Lower lobe of right lung (tissue), 2 donors: ENCODE measurements at regions not wholly inside any gene's neighbourhood (a gene's known extent, or its start where the extent isn't known, plus 50 kb on each side); places are given as distances from the start of the nearest gene placed in this dataset.

Experiments used
- ATAC-seq, 2 donors: fragments of 200-7000 bp; cut with Tn5 transposase; one replicate each; pipeline ENCODE4 v1.9.1; 2020 to 2022; ENCODE audit warnings: mild to moderate bottlenecking in 2 of 2, moderate library complexity in 2 of 2
- DNase-seq: peaks from one replicate; pipeline ENCODE4 v3.0.0-alpha.2; 2020
- H3K27ac ChIP-seq: fragments of 200-600 bp; one replicate; pipeline ENCODE4 v1.8.0; 2022
- H3K27me3 ChIP-seq: fragments of 200-600 bp; one replicate; pipeline ENCODE4 v1.8.0; 2022; ENCODE audit warnings: low read depth
- H3K36me3 ChIP-seq: fragments of 200-600 bp; one replicate; pipeline ENCODE4 v1.8.0; 2022; ENCODE audit warnings: mild to moderate bottlenecking
- H3K4me1 ChIP-seq: fragments of 200-600 bp; one replicate; pipeline ENCODE4 v1.8.0; 2022
- H3K4me3 ChIP-seq: fragments of 200-600 bp; one replicate; pipeline ENCODE4 v1.8.0; 2022; ENCODE audit warnings: mild to moderate bottlenecking
- H3K9me3 ChIP-seq: fragments of 200-600 bp; one replicate; pipeline ENCODE4 v1.8.0; 2022
- intact Hi-C: fragments of 100-400 bp; cut with DNase I; formaldehyde crosslinking; loops from one replicate; pipeline ENCODE4 v1.11.0; 2022
- TF ChIP-seq, protein P1 (sequence below): fragments of 200-600 bp; IDR thresholded peaks from one replicate; pipeline ENCODE4 v1.8.0; 2022; ENCODE audit warnings: antibody characterized with exemption, mild to moderate bottlenecking
- donor health status: DM: no; HTN: yes; CAD: no; lungs with severe emphysema.

DNA sequence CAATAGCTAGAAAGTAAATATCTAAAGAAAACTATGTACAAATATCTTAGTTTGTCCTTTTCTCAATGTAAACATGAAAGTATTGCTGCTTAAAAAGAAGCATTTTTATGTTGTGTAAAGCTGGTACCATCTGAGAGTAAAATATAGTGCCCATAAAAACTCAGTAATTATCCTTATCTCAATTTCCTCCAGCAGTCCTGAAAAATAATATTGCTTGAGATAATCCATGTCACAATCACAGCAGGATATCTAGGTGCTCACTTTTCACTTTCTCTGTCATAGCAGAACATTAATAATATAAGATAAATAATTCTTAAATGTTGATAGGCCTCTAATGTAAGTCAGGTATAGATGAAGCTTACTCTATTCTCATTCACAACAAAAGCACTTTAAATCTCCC, 285.5 kb downstream of the ZBBX start:
- Histone ChIP-seq H3K4me3 (no peak overlapping the region), H3K36me3 (no peaks in the 10 kb centered on the region), H3K27ac (no peak overlapping the region), H3K9me3 (no peaks in the 10 kb centered on the region), H3K27me3 (no peaks in the 10 kb centered on the region), H3K4me1 (no peaks in the 10 kb centered on the region)
- ATAC-seq: no peak
- TF ChIP-seq, protein P1, sequence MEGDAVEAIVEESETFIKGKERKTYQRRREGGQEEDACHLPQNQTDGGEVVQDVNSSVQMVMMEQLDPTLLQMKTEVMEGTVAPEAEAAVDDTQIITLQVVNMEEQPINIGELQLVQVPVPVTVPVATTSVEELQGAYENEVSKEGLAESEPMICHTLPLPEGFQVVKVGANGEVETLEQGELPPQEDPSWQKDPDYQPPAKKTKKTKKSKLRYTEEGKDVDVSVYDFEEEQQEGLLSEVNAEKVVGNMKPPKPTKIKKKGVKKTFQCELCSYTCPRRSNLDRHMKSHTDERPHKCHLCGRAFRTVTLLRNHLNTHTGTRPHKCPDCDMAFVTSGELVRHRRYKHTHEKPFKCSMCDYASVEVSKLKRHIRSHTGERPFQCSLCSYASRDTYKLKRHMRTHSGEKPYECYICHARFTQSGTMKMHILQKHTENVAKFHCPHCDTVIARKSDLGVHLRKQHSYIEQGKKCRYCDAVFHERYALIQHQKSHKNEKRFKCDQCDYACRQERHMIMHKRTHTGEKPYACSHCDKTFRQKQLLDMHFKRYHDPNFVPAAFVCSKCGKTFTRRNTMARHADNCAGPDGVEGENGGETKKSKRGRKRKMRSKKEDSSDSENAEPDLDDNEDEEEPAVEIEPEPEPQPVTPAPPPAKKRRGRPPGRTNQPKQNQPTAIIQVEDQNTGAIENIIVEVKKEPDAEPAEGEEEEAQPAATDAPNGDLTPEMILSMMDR: no peak
- no peak for DNase-seq
- intact Hi-C loops: no loop called here

DNA sequence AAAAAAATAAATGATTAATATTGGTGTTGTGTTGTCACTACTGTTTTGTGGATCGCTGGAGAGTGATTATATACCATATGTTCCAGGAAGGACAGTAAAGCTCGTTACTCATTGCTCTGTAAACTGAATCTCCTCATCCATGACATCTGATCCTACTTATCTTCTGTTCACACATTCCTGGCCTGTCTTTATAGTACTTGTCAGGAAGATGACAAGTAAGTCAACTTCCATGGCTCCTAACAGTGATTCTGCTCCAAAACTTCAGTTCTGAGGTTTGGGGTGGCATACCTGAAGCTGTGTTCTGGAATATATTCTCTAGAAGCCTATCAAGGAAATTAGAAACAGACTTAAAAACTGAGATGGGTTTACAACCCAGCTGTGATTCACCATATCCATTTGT, 288.9 kb downstream of the ZBBX start:
- TF ChIP-seq, protein P1: no peak
- DNase-seq (no peak), ATAC-seq (no peak)
- H3K4me3 ChIP-seq: no peak overlapping the region
- no peaks in the 10 kb centered on the region for H3K27me3 ChIP-seq
- no peaks in the 10 kb centered on the region for H3K4me1 ChIP-seq
- H3K27ac ChIP-seq: no peak overlapping the region
- no peaks in the 10 kb centered on the region for H3K9me3 ChIP-seq
- H3K36me3 ChIP-seq: no peaks in the 10 kb centered on the region
- intact Hi-C loops: no loop called here

DNA sequence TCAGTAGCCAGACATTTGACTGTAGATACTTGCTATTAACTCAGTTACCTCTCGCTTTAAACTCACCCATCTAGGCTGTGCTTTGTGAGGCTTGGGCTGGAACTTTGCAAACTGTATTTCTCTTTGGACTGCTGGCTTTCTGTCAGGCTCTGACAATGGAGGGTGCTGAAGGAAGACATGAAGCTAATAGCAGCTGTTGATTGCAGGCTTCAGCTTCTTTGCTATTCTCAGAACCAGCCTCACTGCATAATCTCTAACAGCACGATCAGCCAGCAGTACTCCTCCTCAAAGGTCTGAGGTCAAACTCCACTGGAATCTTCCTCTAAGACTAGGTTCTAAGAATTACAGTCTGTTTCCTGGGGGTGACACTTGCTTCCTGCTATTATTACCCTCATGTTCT, 295.6 kb downstream of the ZBBX start:
- TF ChIP-seq, protein P1: no peak
- DNase-seq (no peak), ATAC-seq (no peak)
- Histone ChIP-seq H3K9me3 (no peaks in the 10 kb centered on the region), H3K4me1 (no peaks in the 10 kb centered on the region), H3K36me3 (no peaks in the 10 kb centered on the region), H3K4me3 (no peak overlapping the region), H3K27ac (no peak overlapping the region), H3K27me3 (no peaks in the 10 kb centered on the region)
- intact Hi-C loops: no loop called here

DNA sequence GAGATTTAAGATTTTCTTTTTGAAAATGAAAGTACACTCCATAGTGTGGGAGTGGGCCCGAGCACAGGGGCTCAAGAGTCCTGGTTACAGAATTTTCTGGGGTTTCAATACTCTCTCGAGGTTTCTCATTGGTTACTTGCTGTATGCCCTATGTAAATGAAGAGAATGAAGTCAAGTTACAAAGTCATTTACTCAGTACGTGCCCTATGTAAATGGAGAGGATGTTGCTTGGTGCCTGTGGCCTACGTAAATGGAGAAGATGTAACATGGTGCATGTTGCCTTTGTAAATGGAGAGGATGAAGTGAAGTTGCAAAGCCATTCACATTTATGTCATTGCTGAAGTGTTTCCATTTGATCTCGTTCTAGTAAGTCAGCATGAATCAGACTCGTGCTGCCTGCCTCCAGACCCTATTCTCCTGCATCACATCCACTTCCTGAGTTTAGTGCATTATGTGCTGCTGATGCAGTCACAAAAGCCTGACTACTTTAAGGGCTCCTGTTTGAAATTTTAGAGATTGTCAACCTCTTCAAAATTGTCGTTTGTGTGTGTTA, 302.0 kb downstream of the ZBBX start:
- TF ChIP-seq, protein P1: no peak
- Histone ChIP-seq H3K36me3 (no peaks in the 10 kb centered on the region), H3K4me1 (no peaks in the 10 kb centered on the region), H3K4me3 (no peak overlapping the region), H3K27me3 (no peaks in the 10 kb centered on the region), H3K27ac (no peak overlapping the region), H3K9me3 (no peaks in the 10 kb centered on the region)
- ATAC-seq: no peak
- intact Hi-C loops: no loop called here
- DNase-seq: no peak

DNA sequence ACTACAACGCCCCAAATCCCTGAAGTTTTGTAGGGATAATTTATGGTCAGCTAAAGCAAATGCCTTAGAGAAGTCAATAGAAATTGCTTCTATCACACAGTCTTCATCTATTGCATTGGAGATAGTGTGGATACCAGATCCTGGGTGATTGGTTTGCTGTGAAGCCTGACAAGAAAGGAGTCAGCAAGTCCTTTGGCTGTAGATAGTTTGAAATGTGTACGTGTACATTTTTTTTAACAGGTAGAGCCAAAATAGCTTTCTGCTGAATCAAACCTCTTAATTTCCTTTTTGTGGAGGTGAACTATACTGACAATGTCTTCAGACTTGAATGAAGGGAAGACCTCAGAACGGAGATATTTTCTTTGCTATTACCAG, 312.3 kb downstream of the ZBBX start:
- H3K27ac ChIP-seq: no peak overlapping the region
- TF ChIP-seq, protein P1: no peak
- H3K4me1 ChIP-seq: no peaks in the 10 kb centered on the region
- no peaks in the 10 kb centered on the region for H3K27me3 ChIP-seq
- H3K4me3 ChIP-seq: no peak overlapping the region
- intact Hi-C loops: no loop called here
- H3K36me3 ChIP-seq: no peaks in the 10 kb centered on the region
- no peaks in the 10 kb centered on the region for H3K9me3 ChIP-seq
- ATAC-seq (no peak), DNase-seq (no peak)
